Lung (tissue), 11 donors: ENCODE measurements at regions not wholly inside any gene's neighbourhood (a gene's known extent, or its start where the extent isn't known, plus 50 kb on each side); places are given as distances from the start of the nearest gene placed in this dataset.

Source experiments
- ATAC-seq: fragments of 200-7000 bp; cut with Tn5 transposase; one replicate; pipeline ENCODE4 v1.9.1; 2020; ENCODE audit warnings: moderate number of reproducible peaks; ENCODE audit not compliant: insufficient read depth, low FRiP score
- DNase-seq, 3 donors: peaks; one replicate each; pipeline ENCODE4 v3.0.0-alpha.2; 2013 to 2017
- H3K27ac ChIP-seq, 2 donors: one replicate each; pipeline ENCODE4 v1.5.1; 2013; ENCODE audit warnings: mild to moderate bottlenecking in 2 of 2, moderate library complexity in 2 of 2, control low read depth in 1 of 2, inconsistent platforms in 1 of 2, low read depth in 1 of 2, low read length in 1 of 2
- H3K27me3 ChIP-seq, 3 donors: one replicate each; pipeline ENCODE4 v1.5.1; 2013; ENCODE audit warnings: low read length in 2 of 3; ENCODE audit not compliant: control insufficient read depth in 3 of 3, insufficient read depth in 3 of 3
- H3K36me3 ChIP-seq, 4 donors: one replicate each; pipeline ENCODE4 v1.5.1; 2013; ENCODE audit warnings: low read length in 4 of 4, mild to moderate bottlenecking in 1 of 4, moderate library complexity in 1 of 4; ENCODE audit not compliant: control insufficient read depth in 4 of 4, insufficient read depth in 4 of 4
- H3K4me1 ChIP-seq, 5 donors: one replicate each; pipeline ENCODE4 v1.5.1; 2013; ENCODE audit warnings: low read length in 5 of 5, mild to moderate bottlenecking in 2 of 5, moderate library complexity in 1 of 5; ENCODE audit not compliant: control insufficient read depth in 5 of 5, insufficient read depth in 5 of 5
- H3K4me3 ChIP-seq: one replicate; pipeline ENCODE4 v1.5.1; 2013; ENCODE audit warnings: mild to moderate bottlenecking, control low read depth, moderate library complexity
- H3K9ac ChIP-seq, 2 donors: one replicate each; pipeline ENCODE4 v1.5.1; 2013; ENCODE audit warnings: low read length in 2 of 2, control low read depth in 1 of 2; ENCODE audit not compliant: insufficient read depth in 1 of 2
- H3K9me3 ChIP-seq, 4 donors: one replicate each; pipeline ENCODE4 v1.5.1; 2013; ENCODE audit warnings: low read length in 3 of 4, mild to moderate bottlenecking in 1 of 4, moderate library complexity in 1 of 4; ENCODE audit not compliant: control insufficient read depth in 4 of 4, insufficient read depth in 3 of 4
- CTCF ChIP-seq: IDR thresholded peaks from 2 replicates; pipeline ENCODE4 v1.5.1; 2012; ENCODE audit warnings: mild to moderate bottlenecking; ENCODE audit errors: control extremely low read depth, extremely low read depth
- whole genome bisulfite sequencing, 2 donors: extraction: QIAGEN DNeasy Blood & Tissue Kit; methylation state at CpG; one replicate each; pipeline ENCODE4 v1.1.7; 2013; 5-methylcytosine and 5-hydroxymethylcytosine counted together
- donor health status: control.
- donor health status: control.
- donor health status: Bipolar disorder and iron deficiency.
- donor health status: healthy.
- donor health status: DM: yes; HTN: yes; CAD: no.

- Histone ChIP-seq H3K9ac (no peak overlapping the region), H3K36me3 (no peaks in the 10 kb centered on the region), H3K4me3 (no peak overlapping the region), H3K9me3 (no peaks in the 10 kb centered on the region), H3K27ac (no peak overlapping the region), H3K4me1 (peaks cover 0 to 4% (median 0%) of the 10 kb centered on the region in 5 donors), H3K27me3 (no peaks in the 10 kb centered on the region)
- ATAC-seq: no peak
- DNase-seq: no peak
- no peak for TF ChIP-seq CTCF
- WGBS, 2 donors: 88 to 92% methylated on average over 3 of the region's 3 CpGs
Measured at GRCh38 chr9:111110805-111111204, 72.5 kb upstream of the LPAR1 start.

- Histone ChIP-seq H3K4me3 (no peak overlapping the region), H3K27ac (no peak overlapping the region), H3K9me3 (no peaks in the 10 kb centered on the region), H3K27me3 (no peaks in the 10 kb centered on the region), H3K4me1 (peaks cover 0 to 4% (median 0%) of the 10 kb centered on the region in 5 donors), H3K36me3 (no peaks in the 10 kb centered on the region), H3K9ac (no peak overlapping the region)
- DNase-seq (peak; percentile 14 to 55 (median 19)), ATAC-seq (no peak)
- WGBS, 2 donors: 36 to 54% methylated on average over 3 of the region's 3 CpGs
- TF ChIP-seq CTCF: no peak
Measured at GRCh38 chr9:111108946-111109345, 70.7 kb upstream of the LPAR1 start.

- no peak for ATAC-seq
- no peak for TF ChIP-seq CTCF
- Histone ChIP-seq H3K27ac (no peak overlapping the region), H3K36me3 (no peaks in the 10 kb centered on the region), H3K9me3 (no peaks in the 10 kb centered on the region), H3K27me3 (no peaks in the 10 kb centered on the region), H3K9ac (no peak overlapping the region), H3K4me3 (no peak overlapping the region), H3K4me1 (peaks cover 0 to 4% (median 0%) of the 10 kb centered on the region in 5 donors)
- 89 to 92% methylated on average over 9 of the region's 9 CpGs for WGBS, 2 donors
- no peak for DNase-seq
Measured at GRCh38 chr9:111107141-111107540, 68.9 kb upstream of the LPAR1 start.

- ATAC-seq (no peak), DNase-seq (no peak)
- Histone ChIP-seq H3K9ac (no peak overlapping the region), H3K27me3 (no peaks in the 10 kb centered on the region), H3K36me3 (no peaks in the 10 kb centered on the region), H3K4me1 (peaks cover 0 to 4% (median 0%) of the 10 kb centered on the region in 5 donors), H3K27ac (no peak overlapping the region), H3K9me3 (no peaks in the 10 kb centered on the region), H3K4me3 (no peak overlapping the region)
- no peak for TF ChIP-seq CTCF
- WGBS, 2 donors: 75 to 87% methylated on average over 6 of the region's 6 CpGs
Measured at GRCh38 chr9:111106202-111106601, 67.9 kb upstream of the LPAR1 start.
